ENCODE measurements at regions not wholly inside any gene's neighbourhood (a gene's known extent, or its start where the extent isn't known, plus 50 kb on each side); places are given as distances from the start of the nearest gene placed in this dataset.

- Histone ChIP-seq H3K4me3 (ENCODE audit: low read depth, low read length, poor library complexity, severe bottlenecking) (no peak overlapping the region), H3K79me2 (ENCODE audit: insufficient read depth, low read depth, low read length) (no peaks in the 10 kb centered on the region), H3K4me2 (ENCODE audit: low read length) (no peak overlapping the region), H3K4me1 (ENCODE audit: insufficient read depth, low read length, poor library complexity, severe bottlenecking) (no peaks in the 10 kb centered on the region), H3K9me2 (ENCODE audit: insufficient read depth, low read length) (no peaks in the 10 kb centered on the region), H3K9me3 (ENCODE audit: low read length) (no peaks in the 10 kb centered on the region), H3K36me3 (ENCODE audit: insufficient read depth, low read length) (no peaks in the 10 kb centered on the region), H4K20me1 (ENCODE audit: insufficient read depth, low read length) (no peaks in the 10 kb centered on the region), H2AFZ (ENCODE audit: low read length) (no peak overlapping the region), H3K27ac (ENCODE audit: low read depth, low read length, poor library complexity, severe bottlenecking) (no peak overlapping the region)
- no peak for DNase-seq (ENCODE audit: low spot score)
- CTCF ChIA-PET (ENCODE audit: unreplicated experiment): no interaction called here
- BruUV-seq (replicated peaks): no TSS peak
- intact Hi-C loops (cut with micrococcal nuclease; ENCODE audit: unreplicated experiment): no loop called here
- POLR2A ChIA-PET: interaction anchor here (1.1 kb wide), 1 partner anchor 43 kb away, joined by 3 read pairs; no protein-coding TSS in a partner anchor
- TF ChIP-seq EZH2phosphoT487 (IDR thresholded peaks at IDR 0.05; ENCODE audit: borderline replicate concordance, low read depth, low read length): no peak
- TF ChIP-seq CTCF (conservative IDR thresholded peaks at IDR 0.05; ENCODE audit: low read length): no peak
These were observed 437.1 kb upstream of the NPVF start for GRCh38 chr7:25665374-25665773.

GRCh38 chr7:25665903-25666670, 437.8 kb upstream of the NPVF start:
- no peak for DNase-seq (ENCODE audit: low spot score)
- Histone ChIP-seq H3K9me3 (ENCODE audit: low read length) (no peaks in the 10 kb centered on the region), H3K36me3 (ENCODE audit: insufficient read depth, low read length) (no peaks in the 10 kb centered on the region), H3K4me3 (ENCODE audit: low read depth, low read length, poor library complexity, severe bottlenecking) (no peak overlapping the region), H3K27ac (ENCODE audit: low read depth, low read length, poor library complexity, severe bottlenecking) (no peak overlapping the region), H4K20me1 (ENCODE audit: insufficient read depth, low read length) (no peaks in the 10 kb centered on the region), H3K4me1 (ENCODE audit: insufficient read depth, low read length, poor library complexity, severe bottlenecking) (no peaks in the 10 kb centered on the region), H2AFZ (ENCODE audit: low read length) (no peak overlapping the region), H3K4me2 (ENCODE audit: low read length) (no peak overlapping the region), H3K9me2 (ENCODE audit: insufficient read depth, low read length) (no peaks in the 10 kb centered on the region), H3K79me2 (ENCODE audit: insufficient read depth, low read depth, low read length) (no peaks in the 10 kb centered on the region)
- POLR2A ChIA-PET: no interaction called here
- no TSS peak for BruUV-seq (replicated peaks)
- CTCF ChIA-PET (ENCODE audit: unreplicated experiment): no interaction called here
- intact Hi-C loops (cut with micrococcal nuclease; ENCODE audit: unreplicated experiment): no loop called here
- TF ChIP-seq EZH2phosphoT487 (IDR thresholded peaks at IDR 0.05; ENCODE audit: borderline replicate concordance, low read depth, low read length): no peak
- no peak for TF ChIP-seq CTCF (conservative IDR thresholded peaks at IDR 0.05; ENCODE audit: low read length)

GRCh38 chr7:25666671-25667060, 438.4 kb upstream of the NPVF start:
- TF ChIP-seq EZH2phosphoT487 (IDR thresholded peaks at IDR 0.05; ENCODE audit: borderline replicate concordance, low read depth, low read length) (no peak), CTCF (conservative IDR thresholded peaks at IDR 0.05; ENCODE audit: low read length) (no peak)
- no peaks in the 10 kb centered on the region for H4K20me1 ChIP-seq (ENCODE audit: insufficient read depth, low read length)
- no peaks in the 10 kb centered on the region for H3K9me3 ChIP-seq (ENCODE audit: low read length)
- intact Hi-C loops (cut with micrococcal nuclease; ENCODE audit: unreplicated experiment): no loop called here
- no peak overlapping the region for H3K4me2 ChIP-seq (ENCODE audit: low read length)
- no TSS peak for BruUV-seq (replicated peaks)
- DNase-seq (ENCODE audit: low spot score): no peak
- no peak overlapping the region for H2AFZ ChIP-seq (ENCODE audit: low read length)
- H3K4me3 ChIP-seq (ENCODE audit: low read depth, low read length, poor library complexity, severe bottlenecking): no peak overlapping the region
- ChIA-PET CTCF (ENCODE audit: unreplicated experiment) (no interaction called here), POLR2A (no interaction called here)
- no peaks in the 10 kb centered on the region for H3K4me1 ChIP-seq (ENCODE audit: insufficient read depth, low read length, poor library complexity, severe bottlenecking)
- H3K36me3 ChIP-seq (ENCODE audit: insufficient read depth, low read length): no peaks in the 10 kb centered on the region
- H3K79me2 ChIP-seq (ENCODE audit: insufficient read depth, low read depth, low read length): no peaks in the 10 kb centered on the region
- no peaks in the 10 kb centered on the region for H3K9me2 ChIP-seq (ENCODE audit: insufficient read depth, low read length)
- no peak overlapping the region for H3K27ac ChIP-seq (ENCODE audit: low read depth, low read length, poor library complexity, severe bottlenecking)

Data from OCI-LY7 (cell line).